Kasumi-1 (cell line): ENCODE measurements at regions not wholly inside any gene's neighbourhood (a gene's known extent, or its start where the extent isn't known, plus 50 kb on each side); places are given as distances from the start of the nearest gene placed in this dataset.

Experiments
- DNase-seq, 2 experiments: peaks; one replicate each; lab custom pipeline; 2025; lab: John Stamatoyannopoulos, UW

GRCh38 chr1:232382671-232383070 is 247.3 kb downstream of the SIPA1L2 start:
- no peak for DNase-seq

GRCh38 chr1:232381394-232382100 is 248.4 kb downstream of the SIPA1L2 start:
- no peak for DNase-seq

- DNase-seq, result no peak
Measured at GRCh38 chr1:232380596-232380995, 249.3 kb downstream of the SIPA1L2 start.

GRCh38 chr1:232380131-232380530 is 249.8 kb downstream of the SIPA1L2 start:
- no peak for DNase-seq

- no peak for DNase-seq
Measured at GRCh38 chr1:232379063-232379434, 250.9 kb downstream of the SIPA1L2 start.

GRCh38 chr1:232378266-232379062 is 251.5 kb downstream of the SIPA1L2 start:
- DNase-seq, result no peak

GRCh38 chr1:232377494-232377770 is 252.5 kb downstream of the SIPA1L2 start:
- no peak for DNase-seq

GRCh38 chr1:232376632-232377493 is 253.1 kb downstream of the SIPA1L2 start:
- DNase-seq, result no peak

GRCh38 chr1:232372841-232373440 is 257.0 kb downstream of the SIPA1L2 start:
- no peak for DNase-seq

GRCh38 chr1:232372431-232372830 is 257.5 kb downstream of the SIPA1L2 start:
- DNase-seq, result no peak

GRCh38 chr1:232369451-232370296 is 260.3 kb downstream of the SIPA1L2 start:
- DNase-seq, result no peak

- no peak for DNase-seq
Measured at GRCh38 chr1:232368821-232369321, 261.1 kb downstream of the SIPA1L2 start.

GRCh38 chr1:232367293-232367692 is 262.6 kb downstream of the SIPA1L2 start:
- no peak for DNase-seq

- DNase-seq, result no peak
Measured at GRCh38 chr1:232364654-232365382, 265.1 kb downstream of the SIPA1L2 start.

GRCh38 chr1:232363008-232363407 is 266.9 kb downstream of the SIPA1L2 start:
- no peak for DNase-seq

- no peak for DNase-seq
Measured at GRCh38 chr1:232357416-232357815, 272.5 kb downstream of the SIPA1L2 start.

- DNase-seq, result no peak
Measured at GRCh38 chr1:232355162-232356006, 274.5 kb downstream of the SIPA1L2 start.

GRCh38 chr1:232353001-232353400 is 276.9 kb downstream of the SIPA1L2 start:
- no peak for DNase-seq

- DNase-seq, result no peak
Measured at GRCh38 chr1:232352366-232352765, 277.6 kb downstream of the SIPA1L2 start.

GRCh38 chr1:232351335-232351734 is 278.6 kb downstream of the SIPA1L2 start:
- no peak for DNase-seq
